Embryonic facial prominence (tissue), 1 donor: ENCODE measurements at regions not wholly inside any gene's neighbourhood (a gene's known extent, or its start where the extent isn't known, plus 50 kb on each side); places are given as distances from the start of the nearest gene placed in this dataset.

Experiments
- DNase-seq: peaks from one replicate; pipeline ENCODE4 v3.0.0-alpha.2; 2016; ENCODE audit errors: extremely low spot score

- DNase-seq, result no peak
Measured at GRCh38 chr1:95427525-95427924, 193.5 kb downstream of the RWDD3 start.

- no peak for DNase-seq
Measured at GRCh38 chr1:95431235-95431634, 197.2 kb downstream of the RWDD3 start.

DNA sequence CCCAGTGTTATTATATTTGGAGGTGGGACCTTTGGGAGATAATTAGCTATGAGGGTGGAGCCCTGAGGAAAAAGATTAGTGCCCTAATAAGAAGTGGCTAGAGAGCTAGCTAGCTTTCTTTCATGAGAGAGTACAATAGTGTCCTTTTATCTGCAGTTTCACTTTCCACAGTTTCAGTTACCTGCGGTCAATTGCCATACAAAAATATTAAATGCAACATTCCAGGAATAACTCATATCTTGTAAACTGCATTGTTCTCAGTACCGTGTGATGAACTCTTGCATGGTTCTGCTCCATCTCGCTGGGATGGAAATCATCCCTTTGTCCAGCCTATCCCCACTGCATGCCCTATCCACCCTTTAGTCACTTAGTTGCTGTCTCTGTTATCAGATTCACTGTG, 201.6 kb downstream of the RWDD3 start:
- no peak for DNase-seq

GRCh38 chr1:95437011-95437410, 203.0 kb downstream of the RWDD3 start:
- DNase-seq, result no peak

DNA sequence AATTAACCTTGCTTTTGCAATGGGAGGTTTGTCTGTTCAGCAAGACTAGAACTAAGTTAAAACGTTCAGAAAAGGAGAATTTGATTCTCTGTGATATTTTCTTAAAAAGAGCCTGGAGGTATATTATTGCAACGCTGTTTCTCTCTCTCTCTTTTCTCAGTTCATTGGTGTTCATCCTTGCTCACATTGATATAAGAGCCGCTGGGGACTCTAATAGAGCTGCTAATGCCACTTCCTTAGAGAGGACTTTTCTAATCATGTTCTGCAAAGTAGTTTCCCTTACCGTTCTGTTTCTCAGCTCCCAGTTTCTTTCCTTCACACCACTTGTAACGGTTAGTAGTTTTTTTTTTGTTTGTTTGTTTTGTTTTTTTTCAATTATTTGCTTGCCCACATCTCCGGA, 203.8 kb downstream of the RWDD3 start:
- no peak for DNase-seq

- no peak for DNase-seq
Measured at GRCh38 chr1:95438218-95438948, 204.4 kb downstream of the RWDD3 start.

DNA sequence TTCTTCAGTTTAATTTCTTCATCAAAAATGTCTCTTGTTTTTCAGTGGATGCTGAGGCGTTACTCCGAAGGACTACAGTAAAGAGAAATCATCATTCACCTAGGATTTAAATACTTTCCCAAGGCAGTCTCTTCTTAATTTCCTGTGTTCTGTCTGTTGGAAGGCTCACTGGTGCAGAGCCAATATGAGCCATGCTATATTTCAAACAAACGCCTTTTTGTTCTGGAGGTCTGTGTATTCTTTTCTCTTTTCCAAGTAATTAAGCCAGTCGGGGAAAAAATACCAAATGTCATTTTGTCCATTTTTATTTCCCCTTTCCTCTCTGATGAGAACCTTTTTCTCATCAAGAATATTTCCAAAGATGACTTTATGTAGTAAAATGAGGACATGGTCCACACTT, 206.5 kb downstream of the RWDD3 start:
- DNase-seq, result no peak

DNA sequence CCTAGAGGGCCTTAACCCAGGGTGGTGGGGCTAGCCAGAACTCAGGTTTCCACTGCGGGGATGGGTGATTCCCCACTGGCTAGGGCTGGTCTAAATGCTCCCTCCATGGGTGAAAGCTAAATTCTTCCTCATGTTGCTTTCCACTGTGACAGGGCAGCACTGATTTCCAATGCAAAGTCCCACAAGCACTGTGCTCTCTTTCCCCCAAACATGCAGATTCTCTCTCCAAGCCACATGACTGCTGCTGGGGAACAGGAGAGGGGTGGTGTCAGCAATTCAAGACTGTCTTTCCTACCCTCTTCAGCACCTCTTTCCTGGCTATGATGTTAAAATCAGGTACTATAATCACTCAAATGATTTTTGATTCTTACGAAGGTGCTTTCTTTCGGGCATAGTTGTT, 215.5 kb downstream of the RWDD3 start:
- DNase-seq, result no peak

GRCh38 chr1:95451054-95451453, 217.0 kb downstream of the RWDD3 start:
- no peak for DNase-seq

- no peak for DNase-seq
Measured at GRCh38 chr1:95451904-95452303, 217.9 kb downstream of the RWDD3 start.

DNA sequence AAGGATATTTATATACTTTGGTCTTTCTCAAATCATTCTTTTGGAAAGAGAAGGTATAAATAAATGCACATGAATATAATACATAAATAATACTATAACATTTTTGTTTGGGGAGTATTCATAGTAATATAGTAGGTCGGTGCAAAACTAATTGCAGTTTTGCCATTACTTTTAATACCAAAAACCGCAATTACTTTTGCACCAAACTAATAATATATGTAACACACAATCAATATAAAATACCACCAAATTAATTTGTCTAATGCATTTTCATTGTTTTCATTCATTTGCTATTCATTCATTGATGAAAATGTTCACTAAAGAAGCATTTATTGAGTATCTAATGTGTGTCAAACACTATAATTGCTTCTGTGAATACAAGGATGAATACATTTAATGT, 219.0 kb downstream of the RWDD3 start:
- no peak for DNase-seq

GRCh38 chr1:95467036-95467435, 233.0 kb downstream of the RWDD3 start:
- DNase-seq, result no peak

GRCh38 chr1:95475686-95476457, 241.9 kb downstream of the RWDD3 start:
- DNase-seq, result no peak

DNA sequence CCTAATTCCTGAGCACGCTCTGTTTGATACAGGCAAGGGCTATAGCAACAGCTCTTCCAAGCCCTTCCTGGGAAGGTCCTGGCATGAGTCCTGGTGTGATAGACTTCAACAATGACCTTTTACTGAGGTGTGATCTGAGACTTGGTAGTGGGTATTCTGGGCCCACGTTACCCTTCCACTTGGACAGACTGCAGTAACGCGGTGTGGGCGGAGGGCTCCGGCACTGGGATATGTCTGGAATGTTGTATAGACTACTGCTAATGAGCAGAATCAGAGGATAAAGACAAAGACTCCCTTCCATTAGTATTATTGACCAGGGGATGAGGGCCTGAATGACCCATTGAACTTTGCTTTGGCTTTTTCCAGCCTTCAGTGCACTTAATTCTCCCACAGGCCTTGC, 262.3 kb downstream of the RWDD3 start:
- DNase-seq, result no peak

DNA sequence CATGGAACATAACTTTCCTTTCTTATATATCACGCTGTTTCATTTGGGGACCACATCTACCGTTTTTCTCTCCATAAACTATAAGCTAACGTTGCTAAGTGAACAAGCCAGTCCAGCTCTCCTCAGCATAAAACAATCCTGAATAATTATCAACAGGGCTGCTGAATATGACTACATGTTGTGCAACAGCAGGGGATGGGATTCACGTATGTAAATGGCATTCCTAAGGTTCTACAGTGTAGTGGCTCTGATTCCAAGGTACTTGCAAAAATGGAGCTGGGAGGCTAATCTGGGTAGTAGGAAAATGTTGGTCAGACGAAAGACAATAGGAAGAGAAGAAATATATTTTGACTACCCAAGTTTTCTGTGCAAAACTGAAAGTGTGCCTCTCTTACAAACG, 262.8 kb downstream of the RWDD3 start:
- no peak for DNase-seq

GRCh38 chr1:95497566-95497965, 263.6 kb downstream of the RWDD3 start:
- DNase-seq, result no peak

GRCh38 chr1:95503278-95504030, 269.4 kb downstream of the RWDD3 start:
- DNase-seq, result no peak

DNA sequence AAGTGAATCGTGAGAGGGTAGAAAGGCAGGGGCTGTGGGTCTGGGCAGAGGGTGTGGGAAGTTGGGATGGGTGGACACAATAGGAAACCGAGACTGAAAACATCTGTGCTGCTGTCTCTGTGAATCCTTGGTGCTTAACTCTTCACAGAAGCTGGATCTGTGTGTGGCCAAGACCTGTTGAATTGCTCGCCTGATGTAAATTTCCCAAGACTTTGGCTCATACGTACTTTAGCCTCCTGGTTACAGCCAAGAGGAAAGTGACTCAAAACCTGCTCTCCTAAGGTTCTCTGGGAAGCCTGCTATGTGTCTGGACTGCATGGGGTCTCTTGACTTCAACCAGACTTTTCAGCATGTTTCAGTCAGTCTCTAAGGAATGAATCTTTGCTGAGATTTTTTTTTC, 270.3 kb downstream of the RWDD3 start:
- no peak for DNase-seq

DNA sequence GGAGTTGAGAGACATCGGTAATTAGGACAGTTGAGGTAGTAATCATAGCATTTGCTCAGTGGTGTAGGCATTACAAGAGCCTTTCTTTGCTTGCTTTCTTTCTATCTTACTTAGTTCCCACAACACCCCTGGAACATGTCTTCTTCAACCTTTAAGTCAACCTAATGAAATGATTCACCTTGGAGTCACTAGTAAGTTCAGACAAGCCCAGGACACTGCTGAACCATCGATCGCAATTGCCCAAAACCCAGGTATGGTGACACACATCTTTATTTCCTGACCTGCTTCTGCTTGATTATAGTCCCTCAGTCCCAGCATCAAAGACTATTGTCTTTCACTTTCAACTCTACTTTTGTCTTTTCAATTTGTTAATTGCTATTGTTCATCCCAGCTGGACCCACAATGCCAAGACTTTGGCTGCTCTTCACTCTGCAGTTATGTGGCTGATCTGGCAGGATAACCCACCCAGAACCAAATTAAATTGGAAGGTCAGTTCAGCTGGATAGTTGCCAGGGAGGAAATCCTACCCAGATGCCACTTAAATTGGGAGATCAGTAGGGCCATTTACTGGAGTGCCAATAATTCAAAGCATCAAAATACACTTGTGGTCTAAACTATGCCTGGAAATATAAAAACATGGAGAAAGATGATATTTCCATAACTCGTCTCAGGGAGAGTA, 272.9 kb downstream of the RWDD3 start:
- DNase-seq, result no peak

DNA sequence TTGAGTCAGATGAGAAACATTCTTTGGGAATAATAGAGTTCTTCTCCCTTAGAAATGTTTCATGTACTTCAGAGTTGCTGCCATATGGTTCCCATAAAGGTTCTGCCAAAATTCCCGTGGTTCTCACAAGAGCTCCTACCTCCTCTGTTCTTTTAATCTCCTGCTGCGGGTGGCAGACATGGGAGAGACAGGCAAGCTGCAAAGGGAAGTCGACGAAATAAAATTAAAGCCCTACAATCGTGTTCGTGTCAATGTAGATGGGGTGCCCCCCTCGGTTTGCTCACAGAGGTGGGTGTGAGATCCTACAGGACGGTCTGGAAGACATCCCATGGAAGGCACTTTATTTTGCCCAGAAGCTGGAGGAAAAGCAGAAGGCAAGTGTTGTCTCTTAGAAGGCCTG, 276.0 kb downstream of the RWDD3 start:
- no peak for DNase-seq

DNA sequence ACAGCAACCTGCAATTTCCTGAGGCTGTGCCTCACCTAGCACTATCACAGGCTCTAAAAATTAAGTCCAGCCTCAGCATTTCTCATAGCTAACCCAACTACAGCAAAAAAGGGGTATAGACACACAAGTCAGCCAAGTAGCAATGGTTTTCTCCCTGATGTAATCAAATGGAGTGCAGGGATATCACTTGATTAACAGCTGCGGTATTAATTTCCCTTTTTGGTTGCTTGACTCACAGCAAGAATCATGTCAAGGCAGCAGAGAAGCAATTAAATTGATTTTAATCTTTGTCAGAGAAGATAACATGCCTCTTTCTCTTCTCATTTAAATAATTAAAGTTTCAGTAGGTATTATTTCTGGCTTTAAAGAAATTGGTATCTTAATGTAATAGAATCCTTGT, 278.9 kb downstream of the RWDD3 start:
- DNase-seq, result no peak

- DNase-seq, result no peak
Measured at GRCh38 chr1:95517506-95517905, 283.5 kb downstream of the RWDD3 start.
